CD4-positive, alpha-beta T cell (primary cell): ENCODE measurements at regions not wholly inside any gene's neighbourhood (a gene's known extent, or its start where the extent isn't known, plus 50 kb on each side); places are given as distances from the start of the nearest gene placed in this dataset.

ENCODE experiments used
- ATAC-seq: fragments of 200-7000 bp; cut with Tn5 transposase; one replicate; pipeline ENCODE4 v1.10.0; 2022; ENCODE audit warnings: mild to moderate bottlenecking; ENCODE audit not compliant: poor library complexity
- CTCF ChIA-PET: fragments of 350-600 bp; sonication (Branson Sonifier 250); formaldehyde crosslinking; loops from one replicate; lab custom pipeline; 2021; ENCODE audit warnings: antibody characterized with exemption, inconsistent platforms; lab: Charles Lee
- POLR2A ChIA-PET: fragments of 350-600 bp; sonication (Branson Sonifier 250); formaldehyde crosslinking; loops from one replicate; lab custom pipeline; 2021; ENCODE audit warnings: antibody characterized with exemption, inconsistent platforms; lab: Charles Lee
- DNase-seq, 14 experiments: peaks; one replicate each; pipeline ENCODE4 v3.0.0-alpha.2; 2013 to 2020; ENCODE audit warnings: mixed read lengths in 2 of 14
- H3K27ac ChIP-seq, 2 donors: one replicate each; pipeline versions ENCODE4 v1.5.1 to v1.7.0; 2013; ENCODE audit warnings: low read length in 2 of 2, low read depth in 1 of 2, mild to moderate bottlenecking in 1 of 2
- H3K27me3 ChIP-seq, 2 experiments: 1 replicate in 1 of 2; 2 replicates in 1 of 2; pipeline versions ENCODE4 v1.6.1 to v1.7.0; 2013; ENCODE audit warnings: low read length in 2 of 2, control low read depth in 1 of 2, mild to moderate bottlenecking in 1 of 2, moderate library complexity in 1 of 2; ENCODE audit not compliant: insufficient read depth in 2 of 2, control insufficient read depth in 1 of 2
- H3K36me3 ChIP-seq: one replicate; pipeline ENCODE4 v1.6.1; 2013; ENCODE audit warnings: low read length, control low read depth; ENCODE audit not compliant: insufficient read depth
- H3K4me1 ChIP-seq: one replicate; pipeline ENCODE4 v1.6.1; 2013; ENCODE audit warnings: low read length, control low read depth; ENCODE audit not compliant: insufficient read depth
- H3K4me3 ChIP-seq: one replicate; pipeline ENCODE4 v1.5.1; 2013; ENCODE audit warnings: mild to moderate bottlenecking, low read length, moderate library complexity
- H3K9me3 ChIP-seq, 2 experiments: 1 replicate in 1 of 2; 2 replicates in 1 of 2; pipeline versions ENCODE4 v1.6.1 to v1.7.0; 2013; ENCODE audit warnings: low read length in 2 of 2, mild to moderate bottlenecking in 2 of 2, control low read depth in 1 of 2, moderate library complexity in 1 of 2; ENCODE audit not compliant: control insufficient read depth in 1 of 2, insufficient read depth in 1 of 2
- H3K27ac Mint-ChIP-seq: one replicate; pipeline ENCODE4 v1.8.0; 2020; ENCODE audit warnings: mixed read lengths
- H3K27me3 Mint-ChIP-seq: one replicate; pipeline ENCODE4 v1.8.0; 2021; ENCODE audit warnings: mixed read lengths
- H3K36me3 Mint-ChIP-seq: one replicate; pipeline ENCODE4 v1.8.0; 2021; ENCODE audit warnings: low read depth, mixed read lengths
- H3K4me1 Mint-ChIP-seq: one replicate; pipeline ENCODE4 v1.8.0; 2021; ENCODE audit warnings: low read depth, mixed read lengths
- H3K4me3 Mint-ChIP-seq: one replicate; pipeline ENCODE4 v1.8.0; 2020; ENCODE audit warnings: mild to moderate bottlenecking, mixed read lengths
- H3K9me3 Mint-ChIP-seq: one replicate; pipeline ENCODE4 v1.8.0; 2020; ENCODE audit warnings: mixed read lengths
- CTCF ChIP-seq: fragments of 200-600 bp; IDR thresholded peaks from one replicate; pipeline ENCODE4 v1.8.0; 2022; ENCODE audit warnings: antibody characterized with exemption, mild to moderate bottlenecking
- intact Hi-C, 2 experiments: fragments of 100-400 bp; cut with DNase I in 1 of 2; cut with micrococcal nuclease in 1 of 2; formaldehyde crosslinking; loops; one replicate each; pipeline versions ENCODE4 v1.15.1 to v1.9.0; 2023 to 2025; cut with DNase I, micrococcal nuclease

- no peak for TF ChIP-seq CTCF
- no peaks in the 10 kb centered on the region for H3K4me1 Mint-ChIP-seq
- intact Hi-C loops = no loop called here
- H3K4me1 ChIP-seq = no peaks in the 10 kb centered on the region
- H3K9me3 ChIP-seq = peaks cover 48 to 73% of the 10 kb centered on the region in 2 experiments
- no peaks in the 10 kb centered on the region for H3K36me3 ChIP-seq
- ATAC-seq = no peak
- no peaks in the 10 kb centered on the region for H3K9me3 Mint-ChIP-seq
- ChIA-PET CTCF (no interaction called here), POLR2A (no interaction called here)
- no peak overlapping the region for H3K4me3 Mint-ChIP-seq
- no peak overlapping the region for H3K4me3 ChIP-seq
- no peak overlapping the region for H3K27ac Mint-ChIP-seq
- no peaks in the 10 kb centered on the region for H3K27me3 ChIP-seq
- H3K27me3 Mint-ChIP-seq = no peaks in the 10 kb centered on the region
- no peak overlapping the region for H3K27ac ChIP-seq
- no peaks in the 10 kb centered on the region for H3K36me3 Mint-ChIP-seq
- DNase-seq = no peak
Measured at GRCh38 chr16:35752773-35753558, 2293.6 kb downstream of the TP53TG3F start.

- Mint-ChIP-seq H3K36me3 (no peaks in the 10 kb centered on the region), H3K27ac (no peak overlapping the region), H3K27me3 (no peaks in the 10 kb centered on the region), H3K4me1 (no peaks in the 10 kb centered on the region), H3K9me3 (no peaks in the 10 kb centered on the region), H3K4me3 (no peak overlapping the region)
- Histone ChIP-seq H3K4me1 (no peaks in the 10 kb centered on the region), H3K27ac (no peak overlapping the region), H3K9me3 (peaks cover 44 to 65% of the 10 kb centered on the region in 2 experiments), H3K36me3 (no peaks in the 10 kb centered on the region), H3K4me3 (no peak overlapping the region), H3K27me3 (no peaks in the 10 kb centered on the region)
- DNase-seq = no peak
- ATAC-seq = no peak
- intact Hi-C loops = no loop called here
- no peak for TF ChIP-seq CTCF
- ChIA-PET CTCF (no interaction called here), POLR2A (no interaction called here)
Measured at GRCh38 chr16:35753559-35754390, 2294.4 kb downstream of the TP53TG3F start.

GRCh38 chr16:35754391-35755369 is 2295.3 kb downstream of the TP53TG3F start:
- Histone ChIP-seq H3K27me3 (no peaks in the 10 kb centered on the region), H3K4me1 (no peaks in the 10 kb centered on the region), H3K9me3 (peaks cover 35 to 56% of the 10 kb centered on the region in 2 experiments), H3K36me3 (no peaks in the 10 kb centered on the region), H3K27ac (no peak overlapping the region), H3K4me3 (no peak overlapping the region)
- intact Hi-C loops = no loop called here
- no peaks in the 10 kb centered on the region for H3K4me1 Mint-ChIP-seq
- H3K27ac Mint-ChIP-seq = no peak overlapping the region
- H3K36me3 Mint-ChIP-seq = no peaks in the 10 kb centered on the region
- no peak overlapping the region for H3K4me3 Mint-ChIP-seq
- CTCF ChIA-PET = no interaction called here
- ATAC-seq = no peak
- no peak for TF ChIP-seq CTCF
- no peaks in the 10 kb centered on the region for H3K9me3 Mint-ChIP-seq
- no peak for DNase-seq
- H3K27me3 Mint-ChIP-seq = no peaks in the 10 kb centered on the region
- POLR2A ChIA-PET = no interaction called here
